B cell (primary cell): ENCODE measurements at regions not wholly inside any gene's neighbourhood (a gene's known extent, or its start where the extent isn't known, plus 50 kb on each side); places are given as distances from the start of the nearest gene placed in this dataset.

Experiments
- CTCF ChIP-seq: fragments of 200-600 bp; IDR thresholded peaks from one replicate; pipeline ENCODE4 v1.8.0; 2022; ENCODE audit warnings: antibody characterized with exemption, mild to moderate bottlenecking
- EZH2 ChIP-seq: IDR thresholded peaks from 2 replicates; pipeline ENCODE4 v1.6.1; 2012; ENCODE audit warnings: borderline replicate concordance, low read depth, mild to moderate bottlenecking, moderate library complexity, low read length; ENCODE audit not compliant: insufficient read depth, poor library complexity, severe bottlenecking

GRCh38 chr9:115209601-115210306, 91.8 kb upstream of the TNC start:
- no peak for TF ChIP-seq CTCF
- TF ChIP-seq EZH2, result no peak
